ENCODE measurements at regions not wholly inside any gene's neighbourhood (a gene's known extent, or its start where the extent isn't known, plus 50 kb on each side); places are given as distances from the start of the nearest gene placed in this dataset.
A peak's percentile ranks its signal among the peaks of the same experiment; 100 is the strongest.
"Not testable (repeated sequence)": the region's sequence is repeated elsewhere in the genome, so short reads cannot be mapped to it uniquely, and the experiment has no call there.

- DNase-seq (ENCODE audit: low spot score) = no peak
Measured at GRCh38 chr4:64216741-64217140, 192.5 kb downstream of the TECRL start.

GRCh38 chr4:64205376-64205775 is 203.9 kb downstream of the TECRL start:
- no peak for DNase-seq (ENCODE audit: low spot score)

GRCh38 chr4:64200001-64200555 is 209.2 kb downstream of the TECRL start:
- DNase-seq (ENCODE audit: low spot score) = no peak

- DNase-seq (ENCODE audit: low spot score) = no peak
Measured at GRCh38 chr4:64195582-64195981, 213.7 kb downstream of the TECRL start.

- DNase-seq (ENCODE audit: low spot score) = no peak
Measured at GRCh38 chr4:64192731-64193412, 216.4 kb downstream of the TECRL start.

- no peak for DNase-seq (ENCODE audit: low spot score)
Measured at GRCh38 chr4:64174247-64174882, 234.9 kb downstream of the TECRL start.

- no peak for DNase-seq (ENCODE audit: low spot score)
Measured at GRCh38 chr4:64166365-64166764, 242.9 kb downstream of the TECRL start.

GRCh38 chr4:64158648-64159326 is 250.5 kb downstream of the TECRL start:
- DNase-seq (ENCODE audit: low spot score) = peak; percentile 82

GRCh38 chr4:64157397-64157796 is 251.9 kb downstream of the TECRL start:
- no peak for DNase-seq (ENCODE audit: low spot score)

- DNase-seq (ENCODE audit: low spot score) = no peak
Measured at GRCh38 chr4:64156253-64156652, 253.0 kb downstream of the TECRL start.

GRCh38 chr4:64146030-64146429 is 263.2 kb downstream of the TECRL start:
- DNase-seq (ENCODE audit: low spot score) = no peak

- no peak for DNase-seq (ENCODE audit: low spot score)
Measured at GRCh38 chr4:64144994-64145393, 264.3 kb downstream of the TECRL start.

- no peak for DNase-seq (ENCODE audit: low spot score)
Measured at GRCh38 chr4:64130907-64131306, 278.3 kb downstream of the TECRL start.

- DNase-seq (ENCODE audit: low spot score) = no peak
Measured at GRCh38 chr4:64125354-64125753, 283.9 kb downstream of the TECRL start.

- no peak for DNase-seq (ENCODE audit: low spot score)
Measured at GRCh38 chr4:64121803-64122202, 287.4 kb downstream of the TECRL start.

GRCh38 chr4:64105903-64106302 is 303.3 kb downstream of the TECRL start:
- no peak for DNase-seq (ENCODE audit: low spot score)

GRCh38 chr4:64095398-64095797 is 313.9 kb downstream of the TECRL start:
- DNase-seq (ENCODE audit: low spot score) = no peak

- DNase-seq (ENCODE audit: low spot score) = no peak
Measured at GRCh38 chr4:64079316-64079715, 329.9 kb downstream of the TECRL start.

GRCh38 chr4:64068096-64068495 is 341.2 kb downstream of the TECRL start:
- DNase-seq (ENCODE audit: low spot score) = no peak

GRCh38 chr4:64062991-64063390 is 346.3 kb downstream of the TECRL start:
- DNase-seq (ENCODE audit: low spot score) = no peak

GRCh38 chr4:64037033-64037432 is 372.2 kb downstream of the TECRL start:
- DNase-seq (ENCODE audit: low spot score) = not testable (repeated sequence)

GRCh38 chr4:64022560-64022959 is 386.7 kb downstream of the TECRL start:
- DNase-seq (ENCODE audit: low spot score) = no peak

- DNase-seq (ENCODE audit: low spot score) = no peak
Measured at GRCh38 chr4:64016893-64017292, 392.4 kb downstream of the TECRL start.

Data from pons (tissue), 1 donor.